Stomach (tissue), 4 donors: ENCODE measurements at regions not wholly inside any gene's neighbourhood (a gene's known extent, or its start where the extent isn't known, plus 50 kb on each side); places are given as distances from the start of the nearest gene placed in this dataset.

Experiments
- CTCF ChIP-seq, 7 experiments: fragments of 450-650 bp in 4 of 7; fragments of 200-600 bp in 3 of 7; sonication (generic) in 3 of 7; IDR thresholded peaks; one replicate each; pipeline ENCODE4 v1.5.1; 2016 to 2019; ENCODE audit warnings: antibody characterized with exemption in 7 of 7, control low read depth in 2 of 7, mild to moderate bottlenecking in 1 of 7
- POLR2AphosphoS5 ChIP-seq, 3 donors: sonication (generic); formaldehyde crosslinking; IDR thresholded peaks; one replicate each; pipeline ENCODE4 v1.6.1; 2016; ENCODE audit warnings: antibody characterized with exemption in 3 of 3

- TF ChIP-seq CTCF (IDR thresholded peaks at IDR 0.05) (no peak), POLR2AphosphoS5 (IDR thresholded peaks at IDR 0.05) (no peak)
These were observed 124.2 kb upstream of the ADPGK start for GRCh38 chr15:72907733-72908132.
